Body of pancreas (tissue), 4 donors: ENCODE measurements at regions not wholly inside any gene's neighbourhood (a gene's known extent, or its start where the extent isn't known, plus 50 kb on each side); places are given as distances from the start of the nearest gene placed in this dataset.

Source experiments
- CTCF ChIP-seq, 7 experiments: fragments of 450-650 bp in 4 of 7; fragments of 200-600 bp in 3 of 7; sonication (generic) in 3 of 7; IDR thresholded peaks; one replicate each; pipeline ENCODE4 v1.5.1; 2016 to 2019; ENCODE audit warnings: antibody characterized with exemption in 7 of 7
- POLR2A ChIP-seq, 3 donors: fragments of 450-650 bp; IDR thresholded peaks; one replicate each; pipeline ENCODE4 v1.6.1; 2016; ENCODE audit warnings: antibody characterized with exemption in 3 of 3, mild to moderate bottlenecking in 2 of 3

- TF ChIP-seq CTCF (IDR thresholded peaks at IDR 0.05), result no peak
- no peak for TF ChIP-seq POLR2A (IDR thresholded peaks at IDR 0.05)
Measured at GRCh38 chr12:12004524-12004923, 66.2 kb upstream of the BCL2L14 start.
